ENCODE measurements at regions not wholly inside any gene's neighbourhood (a gene's known extent, or its start where the extent isn't known, plus 50 kb on each side); places are given as distances from the start of the nearest gene placed in this dataset.

- TF ChIP-seq CTCF (IDR thresholded peaks at IDR 0.05) (no peak), POLR2A (IDR thresholded peaks at IDR 0.05) (no peak)
These were observed 1015.8 kb upstream of the GRIA3 start for GRCh38 chrX:122168241-122168640.
